Neural progenitor cell (in vitro differentiated cells): ENCODE measurements at regions not wholly inside any gene's neighbourhood (a gene's known extent, or its start where the extent isn't known, plus 50 kb on each side); places are given as distances from the start of the nearest gene placed in this dataset.

Source experiments
- DNase-seq: peaks from one replicate; pipeline ENCODE4 v3.0.0-alpha.2; 2016; ENCODE audit warnings: low spot score
- H2AFZ ChIP-seq: fragments of 200-600 bp; sonication (generic); replicated peaks from 2 replicates; pipeline ENCODE4 v1.6.1; 2016; ENCODE audit warnings: antibody characterized with exemption
- H3F3A ChIP-seq: fragments of 200-600 bp; sonication (generic); 2 replicates; pipeline ENCODE4 v1.6.1; 2016; ENCODE audit warnings: antibody characterized with exemption, low read depth
- H3K27ac ChIP-seq: fragments of 200-600 bp; sonication (generic); 2 replicates; pipeline ENCODE4 v1.5.1; 2016; ENCODE audit warnings: mild to moderate bottlenecking
- H3K27me3 ChIP-seq: fragments of 200-600 bp; sonication (generic); 2 replicates; pipeline ENCODE4 v1.6.1; 2016; ENCODE audit warnings: mild to moderate bottlenecking, moderate library complexity
- H3K36me3 ChIP-seq: fragments of 200-600 bp; sonication (generic); 2 replicates; pipeline ENCODE4 v1.5.1; 2016
- H3K4me1 ChIP-seq: fragments of 200-600 bp; sonication (generic); 2 replicates; pipeline ENCODE4 v1.6.1; 2016; ENCODE audit warnings: mixed run types
- H3K4me2 ChIP-seq: fragments of 200-600 bp; sonication (generic); 2 replicates; pipeline ENCODE4 v1.6.1; 2016
- H3K4me3 ChIP-seq: fragments of 200-600 bp; sonication (generic); 2 replicates; pipeline ENCODE4 v1.5.1; 2016
- H3K79me2 ChIP-seq: fragments of 200-600 bp; sonication (generic); 2 replicates; pipeline ENCODE4 v1.6.1; 2016; ENCODE audit warnings: low read depth
- H3K9ac ChIP-seq: fragments of 200-600 bp; sonication (generic); 2 replicates; pipeline ENCODE4 v1.6.1; 2016
- H3K9me3 ChIP-seq: fragments of 200-600 bp; sonication (generic); 2 replicates; pipeline ENCODE4 v1.5.1; 2016; ENCODE audit warnings: low read depth
- H4K20me1 ChIP-seq: fragments of 200-600 bp; sonication (generic); 2 replicates; pipeline ENCODE4 v1.6.1; 2016; ENCODE audit warnings: low read depth
- H3K27ac Mint-ChIP-seq: 3 replicates; pipeline ENCODE4 v1.8.0; 2021; ENCODE audit warnings: mixed read lengths
- H3K27me3 Mint-ChIP-seq: 2 replicates; pipeline ENCODE4 v1.8.0; 2022; ENCODE audit warnings: low read depth, mild to moderate bottlenecking, inconsistent platforms, moderate library complexity, mixed read lengths; ENCODE audit not compliant: insufficient read depth
- H3K36me3 Mint-ChIP-seq: 3 replicates; pipeline ENCODE4 v1.8.0; 2021; ENCODE audit warnings: mixed read lengths
- H3K4me1 Mint-ChIP-seq: 3 replicates; pipeline ENCODE4 v1.8.0; 2021; ENCODE audit warnings: mixed read lengths
- H3K4me3 Mint-ChIP-seq: 3 replicates; pipeline ENCODE4 v1.8.0; 2021; ENCODE audit warnings: mild to moderate bottlenecking, moderate library complexity, mixed read lengths
- H3K9me3 Mint-ChIP-seq: 3 replicates; pipeline ENCODE4 v1.8.0; 2020; ENCODE audit warnings: mixed read lengths
- CTCF ChIP-seq: fragments of 200-600 bp; sonication (generic); IDR thresholded peaks from 2 replicates; pipeline ENCODE4 v1.5.1; 2017; ENCODE audit warnings: antibody characterized with exemption, mild to moderate bottlenecking
- EZH2 ChIP-seq: fragments of 200-600 bp; sonication (generic); IDR thresholded peaks from 2 replicates; pipeline ENCODE4 v1.6.1; 2017; ENCODE audit warnings: antibody characterized with exemption, mild to moderate bottlenecking, moderate library complexity
- EZH2phosphoT487 ChIP-seq: fragments of 200-600 bp; sonication (generic); IDR thresholded peaks from 2 replicates; pipeline ENCODE4 v1.6.1; 2017; ENCODE audit warnings: antibody characterized with exemption

DNA sequence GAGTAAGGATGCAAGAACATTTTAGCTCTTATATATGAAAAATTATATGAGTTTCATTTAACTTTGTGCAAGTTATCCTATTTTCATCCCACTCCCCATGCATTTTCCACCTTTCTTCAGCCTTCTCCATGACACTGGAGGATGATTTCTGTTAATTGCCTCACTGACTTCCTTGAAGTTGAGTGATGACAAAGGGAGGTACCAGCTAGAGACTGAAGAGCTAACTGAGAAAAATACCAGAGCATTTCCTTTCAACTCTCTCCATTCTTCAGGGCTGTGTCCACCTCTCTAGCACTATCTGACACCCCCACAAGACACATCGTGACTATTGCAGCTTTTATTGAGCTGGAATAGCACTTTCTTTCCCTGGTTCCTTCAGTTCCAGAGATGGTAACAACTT, 711.6 kb upstream of the LRRC4C start:
- Histone ChIP-seq H3K4me1 (no peaks in the 10 kb centered on the region), H4K20me1 (no peaks in the 10 kb centered on the region), H2AFZ (no peak overlapping the region), H3K36me3 (no peaks in the 10 kb centered on the region), H3K27me3 (no peaks in the 10 kb centered on the region), H3K9ac (no peak overlapping the region), H3K4me2 (no peak overlapping the region), H3F3A (no peaks in the 10 kb centered on the region), H3K9me3 (no peaks in the 10 kb centered on the region), H3K79me2 (no peaks in the 10 kb centered on the region), H3K27ac (no peak overlapping the region), H3K4me3 (no peak overlapping the region)
- no peaks in the 10 kb centered on the region for H3K27me3 Mint-ChIP-seq
- TF ChIP-seq CTCF, result no peak
- no peak for TF ChIP-seq EZH2phosphoT487
- TF ChIP-seq EZH2, result no peak
- no peaks in the 10 kb centered on the region for H3K36me3 Mint-ChIP-seq
- no peak for DNase-seq
- no peaks in the 10 kb centered on the region for H3K9me3 Mint-ChIP-seq
- no peak overlapping the region for H3K27ac Mint-ChIP-seq
- H3K4me1 Mint-ChIP-seq, result no peaks in the 10 kb centered on the region
- H3K4me3 Mint-ChIP-seq, result no peak overlapping the region

DNA sequence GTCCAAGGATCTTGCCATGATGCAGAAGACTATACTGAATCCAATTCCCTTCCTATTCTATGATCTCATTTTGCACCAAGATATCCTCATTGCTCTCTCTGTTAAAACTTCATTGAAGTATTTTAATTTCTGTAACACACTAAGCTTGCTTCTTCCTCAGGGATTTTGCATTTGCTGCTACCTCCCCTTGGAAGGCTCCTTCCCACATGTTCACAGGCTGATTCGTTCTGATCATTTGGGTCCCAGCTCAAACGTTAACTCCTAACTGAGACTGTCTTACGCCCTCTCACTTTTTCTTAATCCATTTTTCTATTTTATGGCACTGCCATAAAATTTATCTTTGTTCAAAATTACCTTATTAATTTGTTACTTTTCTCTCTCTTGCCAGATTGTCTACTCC, 713.0 kb upstream of the LRRC4C start:
- no peaks in the 10 kb centered on the region for H4K20me1 ChIP-seq
- no peaks in the 10 kb centered on the region for H3K79me2 ChIP-seq
- H3K36me3 ChIP-seq, result no peaks in the 10 kb centered on the region
- H3K9me3 Mint-ChIP-seq, result no peaks in the 10 kb centered on the region
- H3K4me2 ChIP-seq, result no peak overlapping the region
- H3F3A ChIP-seq, result no peaks in the 10 kb centered on the region
- no peak overlapping the region for H2AFZ ChIP-seq
- no peaks in the 10 kb centered on the region for H3K4me1 ChIP-seq
- no peak overlapping the region for H3K4me3 ChIP-seq
- H3K9me3 ChIP-seq, result no peaks in the 10 kb centered on the region
- no peaks in the 10 kb centered on the region for H3K27me3 Mint-ChIP-seq
- H3K27ac ChIP-seq, result no peak overlapping the region
- no peak overlapping the region for H3K4me3 Mint-ChIP-seq
- no peak overlapping the region for H3K9ac ChIP-seq
- no peaks in the 10 kb centered on the region for H3K4me1 Mint-ChIP-seq
- no peak for DNase-seq
- TF ChIP-seq EZH2, result no peak
- TF ChIP-seq EZH2phosphoT487, result no peak
- no peak for TF ChIP-seq CTCF
- H3K27ac Mint-ChIP-seq, result no peak overlapping the region
- H3K27me3 ChIP-seq, result no peaks in the 10 kb centered on the region
- H3K36me3 Mint-ChIP-seq, result no peaks in the 10 kb centered on the region

GRCh38 chr11:42175203-42175602, 715.8 kb upstream of the LRRC4C start:
- no peaks in the 10 kb centered on the region for H3K27me3 Mint-ChIP-seq
- no peak overlapping the region for H2AFZ ChIP-seq
- no peaks in the 10 kb centered on the region for H4K20me1 ChIP-seq
- no peak overlapping the region for H3K27ac Mint-ChIP-seq
- no peak overlapping the region for H3K27ac ChIP-seq
- no peak for TF ChIP-seq EZH2
- TF ChIP-seq EZH2phosphoT487, result no peak
- TF ChIP-seq CTCF, result no peak
- H3K4me3 ChIP-seq, result no peak overlapping the region
- H3K79me2 ChIP-seq, result no peaks in the 10 kb centered on the region
- H3K4me2 ChIP-seq, result no peak overlapping the region
- no peaks in the 10 kb centered on the region for H3K27me3 ChIP-seq
- no peak overlapping the region for H3K4me3 Mint-ChIP-seq
- no peaks in the 10 kb centered on the region for H3K36me3 ChIP-seq
- H3K4me1 ChIP-seq, result no peaks in the 10 kb centered on the region
- no peak overlapping the region for H3K9ac ChIP-seq
- no peaks in the 10 kb centered on the region for H3F3A ChIP-seq
- H3K9me3 ChIP-seq, result no peaks in the 10 kb centered on the region
- no peak for DNase-seq
- no peaks in the 10 kb centered on the region for H3K36me3 Mint-ChIP-seq
- no peaks in the 10 kb centered on the region for H3K9me3 Mint-ChIP-seq
- no peaks in the 10 kb centered on the region for H3K4me1 Mint-ChIP-seq

DNA sequence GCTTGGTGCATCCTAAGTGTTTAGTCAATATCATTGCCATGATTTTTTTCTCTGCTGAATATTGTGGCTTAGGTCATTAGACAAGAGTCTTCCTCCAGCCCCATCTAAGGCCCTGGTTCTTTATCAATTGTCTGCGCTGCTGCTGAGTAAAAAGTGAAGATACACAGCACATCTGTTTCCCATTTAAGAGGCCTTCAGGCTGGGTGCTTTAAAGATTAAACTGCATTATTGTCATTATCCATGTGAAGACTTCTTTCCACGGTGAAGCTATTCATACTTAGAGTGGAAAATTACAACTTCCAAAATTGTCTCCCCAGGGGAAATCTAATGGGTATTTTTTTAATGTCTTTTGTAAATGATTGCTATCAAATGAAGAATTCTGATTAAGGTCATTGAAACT, 719.8 kb upstream of the LRRC4C start:
- no peak overlapping the region for H3K4me3 Mint-ChIP-seq
- Histone ChIP-seq H3K4me2 (no peak overlapping the region), H2AFZ (no peak overlapping the region), H3F3A (no peaks in the 10 kb centered on the region), H3K9me3 (no peaks in the 10 kb centered on the region), H3K4me1 (no peaks in the 10 kb centered on the region), H3K9ac (no peak overlapping the region), H3K36me3 (no peaks in the 10 kb centered on the region), H3K4me3 (no peak overlapping the region), H3K79me2 (no peaks in the 10 kb centered on the region), H3K27me3 (no peaks in the 10 kb centered on the region), H4K20me1 (no peaks in the 10 kb centered on the region), H3K27ac (no peak overlapping the region)
- H3K36me3 Mint-ChIP-seq, result no peaks in the 10 kb centered on the region
- DNase-seq, result no peak
- TF ChIP-seq EZH2 (no peak), EZH2phosphoT487 (no peak), CTCF (no peak)
- no peaks in the 10 kb centered on the region for H3K9me3 Mint-ChIP-seq
- no peaks in the 10 kb centered on the region for H3K27me3 Mint-ChIP-seq
- no peak overlapping the region for H3K27ac Mint-ChIP-seq
- H3K4me1 Mint-ChIP-seq, result no peaks in the 10 kb centered on the region
